AG10803 (cell line): ENCODE measurements at regions not wholly inside any gene's neighbourhood (a gene's known extent, or its start where the extent isn't known, plus 50 kb on each side); places are given as distances from the start of the nearest gene placed in this dataset.

Source experiments
- DNase-seq: peaks from one replicate; pipeline ENCODE4 v3.0.0; 2010; ENCODE audit warnings: low read depth
- H3K4me3 ChIP-seq: 2 replicates; pipeline ENCODE4 v1.5.1; 2011; ENCODE audit warnings: mild to moderate bottlenecking, low read length, control low read depth
- TF ChIP-seq, protein P1 (sequence below): conservative IDR thresholded peaks from 2 replicates; pipeline ENCODE4 v1.5.1; 2011; ENCODE audit warnings: mild to moderate bottlenecking, low read length, control low read depth, inconsistent platforms

DNA sequence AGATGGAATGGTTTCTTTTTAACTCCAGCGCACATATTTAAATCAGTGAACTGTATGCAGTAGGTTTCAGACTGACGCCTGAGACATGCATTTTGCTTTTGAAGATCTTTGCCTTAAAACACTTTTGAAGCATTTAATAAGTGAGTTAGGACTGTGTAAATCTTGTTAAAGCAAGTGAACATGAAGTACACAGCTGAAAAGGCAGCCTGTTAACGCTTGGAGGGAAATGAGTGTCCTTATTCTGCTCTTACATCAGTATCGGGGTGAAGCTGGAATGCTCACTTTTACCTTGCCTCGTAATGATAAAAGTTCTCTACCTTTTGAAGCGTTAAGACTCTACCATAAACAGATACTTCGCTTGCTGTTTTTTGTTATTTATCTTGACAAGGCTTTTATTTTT, 552.2 kb downstream of the ZNF608 start:
- no peak for DNase-seq
- H3K4me3 ChIP-seq, result no peak overlapping the region
- TF ChIP-seq, protein P1, sequence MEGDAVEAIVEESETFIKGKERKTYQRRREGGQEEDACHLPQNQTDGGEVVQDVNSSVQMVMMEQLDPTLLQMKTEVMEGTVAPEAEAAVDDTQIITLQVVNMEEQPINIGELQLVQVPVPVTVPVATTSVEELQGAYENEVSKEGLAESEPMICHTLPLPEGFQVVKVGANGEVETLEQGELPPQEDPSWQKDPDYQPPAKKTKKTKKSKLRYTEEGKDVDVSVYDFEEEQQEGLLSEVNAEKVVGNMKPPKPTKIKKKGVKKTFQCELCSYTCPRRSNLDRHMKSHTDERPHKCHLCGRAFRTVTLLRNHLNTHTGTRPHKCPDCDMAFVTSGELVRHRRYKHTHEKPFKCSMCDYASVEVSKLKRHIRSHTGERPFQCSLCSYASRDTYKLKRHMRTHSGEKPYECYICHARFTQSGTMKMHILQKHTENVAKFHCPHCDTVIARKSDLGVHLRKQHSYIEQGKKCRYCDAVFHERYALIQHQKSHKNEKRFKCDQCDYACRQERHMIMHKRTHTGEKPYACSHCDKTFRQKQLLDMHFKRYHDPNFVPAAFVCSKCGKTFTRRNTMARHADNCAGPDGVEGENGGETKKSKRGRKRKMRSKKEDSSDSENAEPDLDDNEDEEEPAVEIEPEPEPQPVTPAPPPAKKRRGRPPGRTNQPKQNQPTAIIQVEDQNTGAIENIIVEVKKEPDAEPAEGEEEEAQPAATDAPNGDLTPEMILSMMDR, result no peak

DNA sequence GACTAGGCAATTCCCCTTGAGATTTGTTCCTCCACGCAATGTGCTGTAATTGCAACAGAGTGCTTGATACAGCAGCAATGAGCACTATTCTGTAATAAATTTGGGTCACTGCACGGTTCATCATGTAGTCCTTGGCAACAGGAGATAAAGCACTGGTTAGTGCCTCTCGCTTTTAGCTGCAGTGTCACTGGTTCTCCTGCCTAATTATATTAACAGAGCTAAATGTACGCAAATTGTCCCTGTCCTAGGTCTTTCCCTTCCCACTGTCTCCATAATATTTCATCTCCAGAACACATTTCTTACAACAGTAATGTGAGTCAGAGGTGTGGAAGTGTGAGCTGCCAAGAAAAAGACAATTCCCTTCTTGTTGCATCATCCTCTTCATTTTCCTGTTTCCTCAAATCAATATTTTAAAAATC, 553.1 kb downstream of the ZNF608 start:
- DNase-seq, result peak; percentile 56
- TF ChIP-seq, protein P1, result no peak

DNA sequence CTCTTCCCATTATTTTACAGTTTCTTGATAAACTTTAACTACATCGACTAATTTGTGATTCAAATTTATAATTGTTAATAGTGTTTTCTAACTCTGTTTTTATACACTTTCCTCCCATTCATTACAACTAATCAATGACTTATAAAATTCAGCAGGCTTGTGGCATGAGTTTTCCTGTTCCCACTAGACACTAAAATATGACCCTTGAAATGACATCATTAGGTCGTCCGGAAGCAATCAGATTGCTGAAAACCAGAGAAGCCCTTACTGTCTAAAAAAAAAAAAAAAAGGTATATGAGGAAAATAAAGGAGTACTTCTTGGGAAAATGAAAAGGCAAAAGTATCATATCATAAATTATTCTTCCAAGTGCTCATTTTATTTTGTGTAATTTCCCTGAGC, 553.7 kb downstream of the ZNF608 start:
- TF ChIP-seq, protein P1, result no peak
- H3K4me3 ChIP-seq, result no peak overlapping the region
- DNase-seq, result no peak

More for the DNA sequence above, 553.1 kb downstream of the ZNF608 start:
- H3K4me3 ChIP-seq, result no peak overlapping the region

DNA sequence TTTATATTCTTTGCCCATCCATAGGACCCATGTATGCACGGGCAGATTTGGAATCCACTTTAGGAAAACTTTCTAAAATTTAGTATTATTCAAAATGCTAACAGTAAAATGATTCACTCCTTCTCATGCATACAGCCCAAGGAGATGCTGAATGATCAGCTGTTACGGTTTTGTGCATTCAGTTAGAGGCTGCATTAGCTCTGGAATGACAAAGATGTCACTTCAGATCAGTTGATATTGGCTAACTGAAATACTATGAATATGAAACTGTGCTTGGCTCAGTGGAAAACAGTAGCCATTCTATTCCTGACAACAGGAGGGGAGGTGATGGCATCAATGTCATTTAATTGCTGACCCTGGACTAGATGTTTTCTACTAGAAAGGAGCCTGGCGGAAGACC, 560.7 kb downstream of the ZNF608 start:
- TF ChIP-seq, protein P1, result no peak
- DNase-seq, result no peak
- no peak overlapping the region for H3K4me3 ChIP-seq

DNA sequence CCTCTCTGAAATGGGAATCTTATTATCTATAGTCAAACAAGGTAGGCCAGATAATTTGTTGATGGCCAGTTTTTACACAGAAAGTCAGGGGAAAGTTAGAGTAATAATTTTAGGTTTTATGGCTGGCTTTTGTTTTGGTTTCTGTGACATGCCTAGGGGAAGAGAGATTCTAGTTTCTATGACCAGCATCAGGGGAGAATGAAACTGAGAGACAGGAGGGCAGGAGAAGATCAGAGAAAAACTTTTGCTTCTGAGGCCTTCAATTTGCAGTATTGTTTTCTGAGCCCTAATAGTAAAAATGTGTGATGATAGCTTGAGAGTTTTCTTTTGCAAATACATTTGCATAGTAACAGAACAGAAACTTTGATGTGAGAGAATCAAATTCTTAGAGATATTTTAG, 564.3 kb downstream of the ZNF608 start:
- TF ChIP-seq, protein P1, result no peak
- DNase-seq, result no peak
- H3K4me3 ChIP-seq, result no peak overlapping the region

DNA sequence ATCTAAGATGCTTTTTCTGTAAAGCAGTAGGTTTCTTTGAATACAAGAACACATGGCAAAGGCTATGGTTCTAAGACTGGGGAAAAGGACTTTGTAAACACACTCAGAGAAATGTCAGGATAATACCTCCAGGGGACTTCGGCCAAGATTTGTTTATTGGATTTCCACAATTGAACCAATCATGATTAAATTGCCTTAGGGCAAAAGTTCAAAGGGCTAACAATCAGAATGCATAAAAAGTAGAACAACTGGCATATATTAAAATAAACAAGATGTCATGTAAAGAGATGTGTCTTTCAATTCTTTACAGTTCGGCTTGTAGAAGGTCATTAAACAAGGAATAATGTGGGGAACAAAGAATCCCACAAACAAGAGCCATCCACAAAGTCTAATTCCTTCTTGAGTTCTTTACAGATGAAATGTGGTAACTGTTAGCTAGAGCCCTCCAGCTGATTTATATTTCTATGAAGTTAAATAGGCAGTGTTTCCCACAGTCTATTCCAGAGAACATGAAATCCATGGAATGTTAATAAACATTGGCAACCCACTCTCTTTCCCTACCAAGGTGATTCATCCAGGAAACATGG, 565.5 kb downstream of the ZNF608 start:
- TF ChIP-seq, protein P1, result no peak
- peak; percentile 19 for DNase-seq
- H3K4me3 ChIP-seq, result no peak overlapping the region

DNA sequence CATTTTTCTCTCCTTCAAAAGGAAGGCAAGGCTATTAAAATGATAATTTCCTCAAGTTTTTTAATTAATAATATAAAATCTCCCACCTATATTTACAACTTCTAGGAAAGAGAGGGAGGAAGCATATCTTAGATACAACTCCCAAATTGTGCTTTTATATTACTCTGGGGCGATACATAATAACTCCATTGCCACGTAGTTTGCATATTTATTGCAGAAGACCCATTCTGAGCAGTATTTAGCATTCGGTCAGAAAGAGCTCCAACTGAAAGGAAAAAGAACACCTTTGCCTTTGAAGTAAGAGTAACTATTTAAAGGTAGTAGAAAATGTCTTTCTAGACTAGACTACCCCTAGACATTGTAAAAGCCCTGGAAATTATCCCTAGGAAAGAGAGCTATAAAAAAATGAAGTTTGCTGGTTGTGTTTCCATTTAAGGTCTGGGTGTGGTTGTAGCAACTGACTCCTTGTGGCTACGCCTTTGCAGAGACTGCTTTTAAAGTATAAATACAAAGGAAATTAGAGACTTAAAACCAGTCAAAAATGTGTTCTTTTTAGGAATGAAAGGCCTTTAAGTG, 566.1 kb downstream of the ZNF608 start:
- TF ChIP-seq, protein P1, result no peak
- no peak overlapping the region for H3K4me3 ChIP-seq
- no peak for DNase-seq
